HEK293T (cell line): ENCODE measurements at regions not wholly inside any gene's neighbourhood (a gene's known extent, or its start where the extent isn't known, plus 50 kb on each side); places are given as distances from the start of the nearest gene placed in this dataset.

Experiments used
- CTCF ChIA-PET: fragments of 350-600 bp; formaldehyde crosslinking; extraction: SDS; loops from one replicate; lab custom pipeline; 2021; ENCODE audit warnings: antibody characterized with exemption, inconsistent platforms; lab: Yijun Ruan, JAX
- POLR2A ChIA-PET: fragments of 350-600 bp; formaldehyde crosslinking; extraction: SDS; loops from one replicate; lab custom pipeline; 2020; ENCODE audit warnings: antibody characterized with exemption, inconsistent platforms; lab: Yijun Ruan, JAX
- DNase-seq: peaks from one replicate; pipeline ENCODE4 v3.0.0; 2012; ENCODE audit warnings: mixed read lengths; ENCODE audit errors: extremely low spot score
- ARNT ChIP-seq: fragments of 450-650 bp; IDR thresholded peaks from 2 replicates; pipeline ENCODE4 v1.6.1; 2017; ENCODE audit warnings: mild to moderate bottlenecking
- BHLHE40 ChIP-seq: fragments of 450-650 bp; IDR thresholded peaks from 2 replicates; pipeline ENCODE4 v1.6.1; 2016; ENCODE audit warnings: mild to moderate bottlenecking, moderate library complexity, borderline replicate concordance
- CTBP1 ChIP-seq: fragments of 450-650 bp; IDR thresholded peaks from 2 replicates; pipeline ENCODE4 v1.6.1; 2016; ENCODE audit warnings: borderline replicate concordance
- ELF4 ChIP-seq: fragments of 450-650 bp; IDR thresholded peaks from 2 replicates; pipeline ENCODE4 v1.6.1; 2017; ENCODE audit warnings: antibody characterized with exemption
- FOXA1 ChIP-seq: fragments of 450-650 bp; IDR thresholded peaks from 2 replicates; pipeline ENCODE4 v1.6.1; 2016; ENCODE audit warnings: mild to moderate bottlenecking
- FOXK2 ChIP-seq: fragments of 450-650 bp; IDR thresholded peaks from 2 replicates; pipeline ENCODE4 v1.6.1; 2016; ENCODE audit warnings: mild to moderate bottlenecking
- FOXM1 ChIP-seq: fragments of 450-650 bp; IDR thresholded peaks from 2 replicates; pipeline ENCODE4 v1.6.1; 2017; ENCODE audit warnings: mild to moderate bottlenecking, borderline replicate concordance
- HDGF ChIP-seq: fragments of 450-650 bp; IDR thresholded peaks from 2 replicates; pipeline ENCODE4 v1.6.1; 2017; ENCODE audit warnings: antibody characterized with exemption, borderline replicate concordance
- L3MBTL2 ChIP-seq: fragments of 450-650 bp; conservative IDR thresholded peaks from 2 replicates; pipeline ENCODE4 v1.6.1; 2016; ENCODE audit warnings: mild to moderate bottlenecking
- LEF1 ChIP-seq: fragments of 450-650 bp; IDR thresholded peaks from 2 replicates; pipeline ENCODE4 v1.6.1; 2017; ENCODE audit warnings: mild to moderate bottlenecking, borderline replicate concordance
- NFRKB ChIP-seq: fragments of 450-650 bp; IDR thresholded peaks from 2 replicates; pipeline ENCODE4 v1.6.1; 2016; ENCODE audit warnings: mild to moderate bottlenecking, moderate library complexity
- SP1 ChIP-seq: fragments of 450-650 bp; IDR thresholded peaks from 2 replicates; pipeline ENCODE4 v1.6.1; 2017
- SUZ12 ChIP-seq: fragments of 450-650 bp; IDR thresholded peaks from 2 replicates; pipeline ENCODE4 v1.6.1; 2016; ENCODE audit warnings: mild to moderate bottlenecking
- TARDBP ChIP-seq: fragments of 450-650 bp; IDR thresholded peaks from 2 replicates; pipeline ENCODE4 v1.6.1; 2016
- ZNF384 ChIP-seq: fragments of 450-650 bp; IDR thresholded peaks from 2 replicates; pipeline ENCODE4 v1.6.1; 2016
- TF ChIP-seq, protein P1 (sequence below): fragments of 450-650 bp; IDR thresholded peaks from 2 replicates; pipeline ENCODE4 v1.6.1; 2016

DNA sequence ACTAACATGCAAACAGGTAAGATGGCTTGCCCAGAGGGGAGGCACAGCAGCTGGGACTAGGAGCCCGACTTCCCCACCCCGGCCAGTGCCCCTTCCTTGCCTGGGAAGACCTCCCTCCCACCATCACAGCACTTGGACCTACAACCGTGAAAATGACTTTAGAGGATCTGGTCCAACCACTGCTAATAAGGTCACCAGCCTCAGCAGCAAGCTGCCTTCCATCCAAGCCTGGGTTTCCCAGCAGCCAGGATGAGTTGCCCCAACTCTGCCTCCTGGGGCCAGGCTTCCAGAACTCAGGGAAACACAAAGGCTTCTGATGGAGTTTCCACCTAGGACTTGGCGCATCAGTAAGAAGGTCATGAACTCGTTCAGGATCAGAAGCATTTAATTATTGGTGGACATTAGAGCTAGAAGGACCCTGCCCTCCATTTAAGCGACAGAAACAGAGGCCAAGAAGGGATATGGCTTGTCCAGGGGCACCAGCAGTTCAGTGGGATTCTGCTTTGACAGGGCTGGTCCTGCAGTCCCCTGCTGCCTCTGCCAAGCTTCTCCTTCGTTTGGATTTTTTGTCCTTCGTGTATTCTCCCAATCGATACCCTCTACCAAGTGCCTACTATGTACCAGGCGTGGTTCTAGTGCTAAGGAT, 403.0 kb upstream of the ID2 start:
- POLR2A ChIA-PET: no interaction called here
- DNase-seq: no peak
- TF ChIP-seq CTBP1 (no peak), LEF1 (no peak), HDGF (no peak), SUZ12 (no peak), ZNF384 (no peak), SP1 (no peak), BHLHE40 (no peak), TARDBP (no peak), L3MBTL2 (no peak), ARNT (no peak), ELF4 (no peak)
- TF ChIP-seq, protein P1, sequence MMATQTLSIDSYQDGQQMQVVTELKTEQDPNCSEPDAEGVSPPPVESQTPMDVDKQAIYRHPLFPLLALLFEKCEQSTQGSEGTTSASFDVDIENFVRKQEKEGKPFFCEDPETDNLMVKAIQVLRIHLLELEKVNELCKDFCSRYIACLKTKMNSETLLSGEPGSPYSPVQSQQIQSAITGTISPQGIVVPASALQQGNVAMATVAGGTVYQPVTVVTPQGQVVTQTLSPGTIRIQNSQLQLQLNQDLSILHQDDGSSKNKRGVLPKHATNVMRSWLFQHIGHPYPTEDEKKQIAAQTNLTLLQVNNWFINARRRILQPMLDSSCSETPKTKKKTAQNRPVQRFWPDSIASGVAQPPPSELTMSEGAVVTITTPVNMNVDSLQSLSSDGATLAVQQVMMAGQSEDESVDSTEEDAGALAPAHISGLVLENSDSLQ: no peak
- CTCF ChIA-PET: no interaction called here

DNA sequence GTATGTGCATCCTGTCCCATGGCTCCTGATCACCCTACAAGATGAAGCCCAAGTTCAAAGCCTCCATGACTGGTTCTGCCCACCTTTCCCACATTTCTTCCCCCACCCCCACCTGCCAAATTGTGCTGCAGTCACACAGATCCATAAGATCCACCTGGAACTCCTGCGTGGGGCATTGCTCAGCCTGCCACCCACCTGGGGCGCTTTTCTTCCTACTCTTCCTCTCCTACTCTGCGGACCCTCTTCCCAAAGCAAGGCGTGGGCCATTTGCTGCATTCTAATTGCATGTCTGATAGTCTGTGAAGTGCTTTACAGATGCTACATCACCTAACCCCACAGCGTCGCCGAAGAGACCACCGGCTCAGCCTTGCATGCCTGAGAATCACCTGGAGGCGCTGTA, 402.4 kb upstream of the ID2 start:
- ChIA-PET CTCF (no interaction called here), POLR2A (no interaction called here)
- DNase-seq: no peak
- no peak for TF ChIP-seq TARDBP

GRCh38 chr2:8281234-8281633, 400.6 kb upstream of the ID2 start:
- ChIA-PET CTCF (no interaction called here), POLR2A (no interaction called here)
- DNase-seq: no peak
- no peak for TF ChIP-seq FOXA1
- TF ChIP-seq SUZ12: no peak
- TF ChIP-seq TARDBP: no peak
- no peak for TF ChIP-seq FOXM1
- no peak for TF ChIP-seq NFRKB
- TF ChIP-seq, protein P1: no peak
- no peak for TF ChIP-seq L3MBTL2
- TF ChIP-seq ZNF384: no peak
- TF ChIP-seq ARNT: no peak
- TF ChIP-seq LEF1: no peak
- no peak for TF ChIP-seq FOXK2
- TF ChIP-seq HDGF: no peak
- TF ChIP-seq ELF4: no peak
- TF ChIP-seq SP1: no peak
- TF ChIP-seq BHLHE40: no peak

- DNase-seq: no peak
- CTCF ChIA-PET: no interaction called here
- POLR2A ChIA-PET: no interaction called here
- TF ChIP-seq SUZ12 (no peak), ZNF384 (no peak), FOXA1 (no peak), CTBP1 (no peak), ARNT (no peak), ELF4 (no peak), HDGF (no peak), TARDBP (no peak), L3MBTL2 (no peak), FOXM1 (no peak), NFRKB (no peak), BHLHE40 (no peak), LEF1 (no peak)
Measured at GRCh38 chr2:8281950-8282857, 399.7 kb upstream of the ID2 start.

- POLR2A ChIA-PET: no interaction called here
- TF ChIP-seq ELF4 (no peak), SUZ12 (no peak), NFRKB (no peak), TARDBP (no peak)
- CTCF ChIA-PET: no interaction called here
- DNase-seq: no peak
Measured at GRCh38 chr2:8282858-8283252, 399.0 kb upstream of the ID2 start.

DNA sequence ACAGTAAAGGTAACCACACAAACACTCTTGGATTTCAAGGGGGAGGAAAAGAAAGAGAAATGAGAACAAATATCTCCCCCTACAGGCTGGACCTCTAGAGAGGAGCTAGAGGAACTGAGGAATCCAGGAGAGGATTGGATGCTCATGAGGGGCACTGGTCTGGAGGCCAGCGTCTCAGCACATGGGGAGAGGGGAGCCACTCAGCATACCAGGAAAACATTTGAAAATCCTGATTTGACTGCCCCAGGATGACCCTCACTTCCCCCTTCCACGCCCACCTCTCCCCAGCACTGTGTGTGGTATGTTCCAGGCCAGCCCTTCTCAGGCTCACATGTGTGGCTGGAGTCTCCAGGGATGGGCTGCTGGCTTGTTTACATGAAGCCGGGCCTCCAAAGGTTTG, 396.8 kb upstream of the ID2 start:
- ChIA-PET POLR2A (no interaction called here), CTCF (interaction anchor here (0.6 kb wide), 2 partner anchors 250 to 1039 kb away, joined by 3 read pairs; no protein-coding TSS in a partner anchor)
- DNase-seq: no peak
- TF ChIP-seq FOXK2 (no peak), CTBP1 (no peak), ELF4 (no peak), SP1 (no peak), L3MBTL2 (no peak), TARDBP (no peak), NFRKB (no peak), FOXA1 (no peak), LEF1 (no peak)
- TF ChIP-seq, protein P1: no peak
